C4-2B (cell line): ENCODE measurements at regions not wholly inside any gene's neighbourhood (a gene's known extent, or its start where the extent isn't known, plus 50 kb on each side); places are given as distances from the start of the nearest gene placed in this dataset.

ENCODE experiments used
- H3K27ac ChIP-seq: fragments of 450-650 bp; 2 replicates; pipeline ENCODE4 v1.5.1; 2017
- ZFX ChIP-seq: fragments of 450-650 bp; IDR thresholded peaks from 2 replicates; pipeline ENCODE4 v1.6.1; 2017
- TF ChIP-seq, protein P1 (sequence below): fragments of 450-650 bp; conservative IDR thresholded peaks from 2 replicates; pipeline ENCODE4 v1.5.1; 2017; ENCODE audit warnings: mild to moderate bottlenecking

GRCh38 chr16:54856871-54857270 lies 73.8 kb upstream of the IRX5 start:
- H3K27ac ChIP-seq, result no peak overlapping the region
- TF ChIP-seq, protein P1, sequence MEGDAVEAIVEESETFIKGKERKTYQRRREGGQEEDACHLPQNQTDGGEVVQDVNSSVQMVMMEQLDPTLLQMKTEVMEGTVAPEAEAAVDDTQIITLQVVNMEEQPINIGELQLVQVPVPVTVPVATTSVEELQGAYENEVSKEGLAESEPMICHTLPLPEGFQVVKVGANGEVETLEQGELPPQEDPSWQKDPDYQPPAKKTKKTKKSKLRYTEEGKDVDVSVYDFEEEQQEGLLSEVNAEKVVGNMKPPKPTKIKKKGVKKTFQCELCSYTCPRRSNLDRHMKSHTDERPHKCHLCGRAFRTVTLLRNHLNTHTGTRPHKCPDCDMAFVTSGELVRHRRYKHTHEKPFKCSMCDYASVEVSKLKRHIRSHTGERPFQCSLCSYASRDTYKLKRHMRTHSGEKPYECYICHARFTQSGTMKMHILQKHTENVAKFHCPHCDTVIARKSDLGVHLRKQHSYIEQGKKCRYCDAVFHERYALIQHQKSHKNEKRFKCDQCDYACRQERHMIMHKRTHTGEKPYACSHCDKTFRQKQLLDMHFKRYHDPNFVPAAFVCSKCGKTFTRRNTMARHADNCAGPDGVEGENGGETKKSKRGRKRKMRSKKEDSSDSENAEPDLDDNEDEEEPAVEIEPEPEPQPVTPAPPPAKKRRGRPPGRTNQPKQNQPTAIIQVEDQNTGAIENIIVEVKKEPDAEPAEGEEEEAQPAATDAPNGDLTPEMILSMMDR, result no peak

DNA sequence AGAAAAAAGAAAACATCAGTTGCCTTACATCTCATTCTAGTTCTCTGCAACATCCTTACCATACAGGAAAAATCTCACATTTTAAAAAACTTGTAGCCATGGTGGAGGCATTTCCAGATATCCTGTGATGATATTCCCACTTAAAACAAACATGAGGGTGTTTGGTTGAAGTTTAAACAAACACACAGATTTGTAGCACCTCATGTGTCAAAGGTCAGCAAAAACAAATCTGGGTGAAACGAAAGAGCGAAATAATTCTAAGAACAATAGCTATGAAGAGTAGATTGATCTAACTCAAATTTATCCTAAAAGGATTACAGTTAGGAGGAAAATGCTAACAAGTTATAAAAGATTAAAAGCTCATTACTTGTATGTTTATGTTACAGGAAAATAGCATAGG lies 83.1 kb upstream of the IRX5 start:
- TF ChIP-seq, protein P1, result no peak
- no peak for TF ChIP-seq ZFX
- no peak overlapping the region for H3K27ac ChIP-seq

DNA sequence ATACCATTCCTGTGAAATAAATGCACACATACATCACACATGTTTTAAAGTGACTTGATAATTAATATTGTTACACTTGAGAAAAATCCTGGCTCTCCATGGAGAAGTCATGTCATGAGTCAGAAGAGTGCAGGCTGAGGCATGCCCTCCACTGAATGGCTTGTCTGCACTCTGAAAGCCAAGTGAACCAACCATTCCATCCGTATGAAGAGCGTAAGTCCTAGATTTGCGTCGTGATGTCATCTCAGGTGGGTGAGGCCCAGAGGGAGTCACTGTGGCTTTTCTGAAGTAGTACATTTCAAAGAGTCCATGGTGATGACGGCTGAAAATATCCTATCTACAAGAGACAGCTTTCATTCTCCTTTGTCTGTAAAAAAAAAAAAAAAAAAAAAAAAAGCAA lies 83.5 kb upstream of the IRX5 start:
- TF ChIP-seq ZFX, result no peak
- TF ChIP-seq, protein P1, result no peak
- H3K27ac ChIP-seq, result no peak overlapping the region

DNA sequence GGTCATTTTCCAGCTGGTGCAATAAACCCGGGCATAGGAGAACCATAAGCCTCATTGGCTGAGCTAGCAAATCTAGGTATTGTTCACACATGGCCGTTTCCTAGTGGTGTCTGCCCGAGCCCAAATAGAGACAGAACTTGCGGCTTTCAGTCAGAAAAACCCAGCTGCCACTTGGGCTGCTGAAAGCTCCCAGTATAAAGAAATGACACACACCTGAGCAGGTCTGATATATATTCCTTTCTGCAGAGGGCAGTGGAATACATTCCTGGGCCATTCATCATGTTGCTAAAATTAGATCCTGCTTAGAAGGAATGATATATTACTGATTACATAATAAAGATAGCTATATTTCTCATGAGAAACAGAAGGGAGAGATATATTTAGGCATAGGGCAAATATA lies 83.9 kb upstream of the IRX5 start:
- TF ChIP-seq, protein P1, result no peak
- TF ChIP-seq ZFX, result no peak
- H3K27ac ChIP-seq, result no peak overlapping the region

DNA sequence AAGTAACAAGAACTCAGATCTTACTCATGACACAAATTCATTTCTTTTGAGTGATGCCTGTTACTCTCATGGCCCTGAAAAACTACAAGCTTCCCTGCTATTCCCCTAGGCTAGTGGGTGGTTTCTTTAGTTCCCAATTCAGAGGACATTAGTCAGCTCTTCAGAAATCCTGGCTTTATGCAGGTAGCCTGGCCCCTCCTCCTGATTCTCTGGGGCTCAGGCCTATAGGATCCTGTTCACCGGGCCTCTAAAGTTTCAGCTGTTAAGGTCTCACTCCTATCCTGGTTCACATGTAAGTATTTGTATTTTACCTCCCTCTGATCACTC lies 87.3 kb upstream of the IRX5 start:
- TF ChIP-seq, protein P1, result no peak
- TF ChIP-seq ZFX, result no peak
- no peak overlapping the region for H3K27ac ChIP-seq

GRCh38 chr16:54842743-54843423 lies 87.8 kb upstream of the IRX5 start:
- TF ChIP-seq ZFX, result no peak
- TF ChIP-seq, protein P1, result no peak
- no peak overlapping the region for H3K27ac ChIP-seq

DNA sequence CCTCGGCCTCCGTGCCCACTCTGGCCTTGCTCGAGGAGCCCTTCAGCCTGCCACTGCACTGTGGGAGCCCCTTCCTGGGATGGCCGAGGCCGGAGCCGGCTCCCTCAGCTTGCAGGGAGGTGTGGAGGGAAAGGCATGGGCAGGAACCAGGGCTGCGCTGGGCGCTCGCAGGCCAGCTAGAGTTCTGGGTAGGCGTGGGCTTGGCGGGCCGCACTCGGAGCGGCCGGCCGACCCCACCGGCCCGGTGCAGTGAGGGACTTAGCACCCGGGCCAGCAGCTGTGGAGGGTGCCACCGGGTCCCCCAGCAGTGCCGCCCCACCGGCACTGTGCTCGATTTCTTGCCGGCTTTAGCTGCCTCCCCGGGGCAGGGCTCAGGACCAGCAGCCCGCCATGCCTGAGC lies 101.0 kb upstream of the IRX5 start:
- no peak overlapping the region for H3K27ac ChIP-seq
- TF ChIP-seq, protein P1, result no peak
- no peak for TF ChIP-seq ZFX
